Retina (tissue), 1 donor: ENCODE measurements at regions not wholly inside any gene's neighbourhood (a gene's known extent, or its start where the extent isn't known, plus 50 kb on each side); places are given as distances from the start of the nearest gene placed in this dataset.
"Not testable (repeated sequence)": the region's sequence is repeated elsewhere in the genome, so short reads cannot be mapped to it uniquely, and the experiment has no call there.

ENCODE experiments used
- DNase-seq: peaks from one replicate; pipeline ENCODE4 v3.0.0-alpha.2; 2016

DNA sequence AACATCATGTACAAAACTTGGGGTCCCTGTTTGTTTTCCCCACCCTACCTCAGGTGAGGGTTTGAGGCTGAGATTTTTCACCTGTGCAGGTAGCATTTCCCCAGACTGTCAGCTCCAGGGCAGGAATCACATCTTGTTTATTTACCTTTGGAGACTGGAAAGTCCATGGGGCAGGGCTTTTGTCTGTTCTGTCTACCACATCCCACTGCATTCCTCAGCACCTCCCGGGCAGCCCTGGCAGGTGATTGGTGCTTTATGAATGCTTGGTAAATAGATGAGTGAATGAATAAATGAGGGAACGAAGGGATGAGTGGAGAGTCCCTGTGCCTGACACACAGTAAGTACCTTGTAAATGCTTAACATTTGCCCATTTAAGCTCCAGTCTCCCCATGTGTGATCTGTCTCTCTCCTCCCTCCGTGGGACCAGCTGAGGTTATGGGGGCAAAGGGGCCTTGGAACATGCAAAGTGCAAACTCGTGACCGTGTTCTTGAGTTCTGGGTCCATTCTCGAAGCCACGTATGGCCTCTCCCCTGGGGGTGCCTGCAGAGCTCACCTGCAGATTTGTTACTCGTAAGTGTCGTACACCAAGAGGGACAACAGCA, 69.7 kb upstream of the PMEPA1 start:
- DNase-seq: no peak

DNA sequence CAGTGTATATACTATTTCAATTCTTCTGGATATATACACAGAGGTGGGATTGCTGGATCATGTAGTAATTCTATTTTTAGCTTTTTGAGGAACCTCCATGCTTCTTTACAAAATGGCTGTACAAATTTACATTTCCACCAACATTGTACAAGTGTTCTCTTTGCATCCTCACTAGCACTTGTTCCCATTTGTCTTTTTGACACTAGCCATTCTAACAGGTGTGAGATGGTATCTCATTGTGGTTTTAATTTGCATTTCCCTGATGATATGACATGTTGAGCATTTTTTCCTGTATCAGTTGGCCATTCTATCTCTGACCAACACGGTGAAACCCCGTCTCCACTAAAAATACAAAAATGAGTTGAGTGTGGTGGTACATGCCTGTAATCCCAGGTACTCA, 68.1 kb upstream of the PMEPA1 start:
- DNase-seq: no peak

- no peak for DNase-seq
These were observed 65.1 kb upstream of the PMEPA1 start for GRCh38 chr20:57774951-57775350.

DNA sequence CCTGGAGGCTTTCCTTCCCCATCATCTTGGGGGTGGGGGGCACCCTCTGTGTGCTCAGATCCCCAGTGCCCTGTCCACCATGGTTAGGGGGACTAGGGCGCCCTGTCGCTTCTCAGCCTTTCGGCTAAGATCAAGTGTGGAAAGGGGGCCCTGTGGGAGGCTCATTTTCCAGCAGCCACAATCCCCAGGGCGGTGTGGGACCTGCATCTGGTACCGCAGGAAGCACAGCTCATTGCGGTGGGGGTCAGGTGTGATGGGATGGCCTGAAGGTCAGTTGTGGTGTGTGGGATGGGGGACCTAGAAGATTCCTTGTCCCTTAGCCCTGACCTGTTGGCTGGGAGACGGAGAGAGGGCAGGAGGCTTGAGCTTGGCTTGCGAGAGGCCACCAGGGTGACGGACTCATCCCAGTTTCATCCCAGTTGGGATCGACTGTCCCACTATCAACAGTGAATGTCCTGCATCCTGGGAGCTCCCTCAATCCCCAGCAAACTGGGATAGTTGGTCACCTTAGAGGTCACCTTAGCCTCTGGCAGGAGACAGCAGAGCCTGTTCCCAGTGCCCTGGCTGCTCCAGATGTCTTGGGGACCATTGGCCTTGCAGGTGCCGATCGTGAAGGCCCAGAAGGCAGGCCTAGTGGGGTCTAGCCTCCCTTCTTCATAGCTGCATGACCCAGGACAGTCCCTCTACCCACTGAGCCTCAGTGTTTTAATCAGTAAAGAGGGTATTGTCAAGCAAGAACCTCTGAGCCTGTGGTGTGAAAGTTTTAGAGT, 64.5 kb upstream of the PMEPA1 start:
- no peak for DNase-seq

- DNase-seq: no peak
These were observed 63.4 kb upstream of the PMEPA1 start for GRCh38 chr20:57773059-57773815.

GRCh38 chr20:57772349-57772964, 62.6 kb upstream of the PMEPA1 start:
- DNase-seq: peak; percentile 55

DNA sequence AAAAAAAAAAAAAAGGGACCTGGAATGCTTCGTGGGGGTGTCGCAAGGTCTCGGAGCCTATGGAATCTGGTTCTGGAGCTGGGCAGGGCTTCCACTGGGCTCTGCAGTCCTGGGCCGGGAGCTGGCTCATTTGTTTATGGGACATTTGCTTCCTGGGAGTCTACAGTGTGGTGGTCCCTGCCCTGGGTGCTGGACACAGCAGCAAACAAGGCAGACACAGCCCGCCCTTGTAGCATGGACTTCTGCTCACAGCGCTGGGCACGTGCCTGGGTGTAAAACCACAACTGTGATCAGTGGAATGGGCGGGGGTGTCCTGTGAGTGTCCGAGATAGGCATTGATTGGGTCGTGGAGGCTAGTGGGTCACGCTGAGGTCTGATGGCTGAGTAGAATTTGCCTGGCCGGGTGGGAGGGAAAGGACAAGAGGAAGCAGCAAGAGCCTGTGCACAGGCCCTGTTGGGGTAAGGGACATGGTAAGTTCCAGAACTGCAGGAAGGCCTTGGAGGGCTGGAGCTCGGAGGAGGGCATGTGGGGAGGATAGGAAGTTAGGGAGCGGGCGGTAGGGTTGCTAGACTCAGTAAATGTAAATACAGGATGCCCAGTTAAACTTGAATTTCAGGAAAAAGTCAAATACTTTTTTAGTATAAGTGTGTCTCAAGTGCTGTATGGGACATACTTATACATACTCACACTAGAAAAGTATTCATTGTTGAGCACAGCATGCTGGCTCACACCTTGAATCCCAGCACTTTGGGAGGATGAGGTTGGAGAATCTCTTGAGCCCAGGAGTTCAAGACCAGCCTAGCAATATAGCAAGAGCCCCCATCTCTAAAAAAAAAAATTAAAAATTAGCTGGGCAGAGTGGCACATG, 61.3 kb upstream of the PMEPA1 start:
- DNase-seq: no peak

- DNase-seq: not testable (repeated sequence)
These were observed 60.6 kb upstream of the PMEPA1 start for GRCh38 chr20:57770401-57770800.

GRCh38 chr20:57769756-57770155, 59.9 kb upstream of the PMEPA1 start:
- no peak for DNase-seq

DNA sequence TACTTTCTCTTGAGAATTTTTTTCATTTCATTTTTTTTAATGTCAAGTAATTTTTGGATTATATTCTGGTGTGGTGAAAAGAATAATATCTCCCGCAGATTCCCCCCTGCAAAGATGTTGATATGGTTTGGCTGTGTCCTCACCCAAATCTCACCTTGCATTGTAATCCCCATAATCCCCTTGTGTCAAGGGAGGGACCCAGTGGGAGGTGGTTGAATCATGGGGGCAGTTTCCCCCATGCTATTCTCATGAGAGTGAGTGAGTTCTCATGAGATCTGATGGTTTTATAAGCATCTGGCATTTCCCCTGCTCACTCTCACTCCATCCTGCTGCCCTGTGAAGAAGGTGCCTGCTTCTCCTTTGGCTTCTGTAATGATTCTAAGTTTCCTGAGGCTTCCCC, 58.7 kb upstream of the PMEPA1 start:
- no peak for DNase-seq

DNA sequence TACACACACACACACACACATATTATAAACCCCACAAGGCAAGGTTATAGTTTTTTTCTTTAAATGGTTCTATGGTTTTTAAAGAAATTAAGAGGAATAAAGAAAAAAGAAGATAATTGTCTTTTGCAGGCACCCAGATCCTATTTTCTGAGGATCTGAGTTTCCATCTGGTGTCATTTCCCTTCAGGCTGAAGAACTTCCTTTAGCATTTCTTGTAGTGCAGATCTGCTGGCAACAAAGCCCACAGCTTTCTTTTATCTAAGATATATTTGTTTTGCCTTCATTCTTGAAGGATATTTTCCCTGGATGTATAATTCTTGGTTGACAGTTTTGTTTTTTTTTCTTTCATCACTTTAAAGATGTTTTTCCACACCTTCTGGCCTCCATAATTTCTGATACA, 57.6 kb upstream of the PMEPA1 start:
- no peak for DNase-seq

- no peak for DNase-seq
These were observed 53.4 kb upstream of the PMEPA1 start for GRCh38 chr20:57763235-57763595.

DNA sequence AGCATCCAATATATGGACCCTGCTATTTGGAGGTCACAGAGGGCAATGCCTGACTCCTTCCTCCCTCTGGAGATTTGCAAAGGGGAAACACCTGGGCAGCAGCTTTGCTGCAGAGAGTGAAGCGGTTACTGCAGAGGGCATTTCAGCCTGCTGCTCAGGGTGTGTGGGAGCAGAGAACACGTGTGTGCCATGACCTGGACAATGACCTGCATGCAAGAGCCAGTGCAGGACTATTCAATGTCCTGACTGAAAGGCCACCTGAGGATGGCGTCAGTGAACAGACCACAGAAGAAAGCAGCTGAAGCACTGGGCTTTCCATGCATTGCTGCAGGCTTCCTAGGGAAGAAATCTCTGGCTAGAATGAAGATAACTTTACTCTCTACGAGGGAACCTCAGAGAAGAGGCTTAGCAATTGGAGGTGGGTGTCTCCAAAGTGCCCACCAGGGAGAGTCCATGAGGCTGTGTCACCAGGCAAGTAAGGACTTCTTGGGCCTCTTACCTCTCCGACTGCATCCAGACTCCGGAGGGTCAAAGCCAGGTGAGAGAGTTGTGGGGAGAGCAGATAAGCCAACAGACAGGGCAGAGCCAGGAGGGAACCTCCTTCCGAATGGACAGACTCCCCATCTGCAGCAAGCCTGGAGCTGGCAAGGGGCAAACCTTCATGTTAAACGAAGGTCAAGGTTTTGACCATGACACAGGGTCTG, 52.9 kb upstream of the PMEPA1 start:
- no peak for DNase-seq

DNA sequence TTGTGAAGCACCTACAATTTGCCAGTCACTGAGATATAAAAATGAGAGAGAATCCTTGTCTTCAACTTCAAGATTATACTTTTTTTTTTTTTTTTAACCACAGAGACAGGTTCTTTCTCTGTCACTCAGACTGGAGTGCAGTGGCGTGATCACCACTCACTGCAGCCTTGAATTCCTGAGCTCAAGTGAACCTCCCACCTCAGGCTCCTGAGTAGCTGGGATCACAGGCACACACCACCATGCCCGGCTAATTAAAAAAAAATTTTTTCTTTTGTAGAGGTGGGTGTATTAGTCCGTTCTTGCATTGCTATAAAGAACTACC, 51.6 kb upstream of the PMEPA1 start:
- DNase-seq: no peak

DNA sequence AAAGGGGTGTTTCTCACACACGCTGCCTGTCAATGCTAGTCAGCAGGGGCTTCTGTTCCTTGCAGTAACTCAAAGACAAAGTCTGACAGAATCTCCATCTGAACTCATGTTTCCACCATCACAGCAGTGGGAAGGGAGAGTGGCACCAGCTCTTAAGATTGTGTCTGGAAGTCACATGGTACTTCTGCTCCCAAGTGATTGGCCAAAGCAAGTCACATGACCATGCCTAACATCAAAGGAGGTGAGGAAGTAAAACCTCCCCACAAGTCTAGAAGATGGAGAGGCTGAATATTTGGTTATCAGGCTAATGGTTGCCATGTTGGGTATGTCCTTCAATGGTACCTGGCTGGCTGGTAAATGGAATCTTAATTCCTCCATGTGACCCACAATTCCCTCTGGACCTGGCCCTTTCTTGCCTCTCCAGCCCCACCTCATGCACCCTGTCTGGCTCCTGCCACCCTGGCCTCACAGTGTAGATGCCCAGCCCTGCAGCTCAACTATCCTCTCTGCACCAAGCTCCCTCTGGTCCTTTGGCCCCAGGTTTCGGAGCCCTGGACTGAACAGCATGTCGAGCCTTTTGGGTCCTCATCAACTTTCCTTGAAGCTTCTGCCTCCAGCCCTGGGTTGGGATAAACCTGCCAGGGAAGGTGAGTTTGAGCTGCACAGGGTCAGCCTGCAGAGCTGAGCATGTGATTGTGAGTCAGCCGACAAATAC, 51.0 kb upstream of the PMEPA1 start:
- no peak for DNase-seq

DNA sequence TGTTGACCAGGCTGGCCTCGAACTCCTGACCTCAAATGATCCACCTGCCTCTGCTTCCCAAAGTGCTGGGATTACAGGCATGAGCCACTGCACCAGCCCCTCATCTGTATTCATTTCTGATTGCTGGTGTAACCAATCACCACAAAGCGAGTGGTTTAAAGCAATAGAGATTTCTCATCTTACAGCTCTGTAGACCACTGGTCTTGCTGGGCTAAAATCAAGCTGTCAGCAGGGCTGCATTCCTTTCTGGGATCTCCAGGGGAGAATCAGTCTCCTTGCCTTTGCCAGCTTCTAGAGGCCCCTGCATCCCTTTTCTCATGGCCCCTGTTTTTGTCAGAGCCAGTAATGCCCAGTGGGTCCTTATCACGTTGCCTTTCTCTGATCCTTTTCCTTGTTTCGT, 49.9 kb upstream of the PMEPA1 start:
- no peak for DNase-seq
